ENCODE measurements at regions not wholly inside any gene's neighbourhood (a gene's known extent, or its start where the extent isn't known, plus 50 kb on each side); places are given as distances from the start of the nearest gene placed in this dataset.

GRCh38 chr5:159504106-159504856 is 174.0 kb upstream of the IL12B start:
- Mint-ChIP-seq H3K9me3 (ENCODE audit: unreplicated experiment) (no peaks in the 10 kb centered on the region), H3K36me3 (ENCODE audit: low read depth, unreplicated experiment) (no peaks in the 10 kb centered on the region), H3K4me3 (ENCODE audit: unreplicated experiment) (no peak overlapping the region), H3K27ac (ENCODE audit: unreplicated experiment) (no peak overlapping the region), H3K4me1 (ENCODE audit: unreplicated experiment) (no peaks in the 10 kb centered on the region), H3K27me3 (ENCODE audit: unreplicated experiment) (no peaks in the 10 kb centered on the region)
- TF ChIP-seq CTCF (IDR thresholded peaks at IDR 0.05; ENCODE audit: unreplicated experiment): no peak
- DNase-seq (ENCODE audit: low spot score): no peak

GRCh38 chr5:159504857-159505304 is 174.6 kb upstream of the IL12B start:
- H3K27me3 Mint-ChIP-seq (ENCODE audit: unreplicated experiment): no peaks in the 10 kb centered on the region
- no peak for DNase-seq (ENCODE audit: low spot score)
- no peaks in the 10 kb centered on the region for H3K4me1 Mint-ChIP-seq (ENCODE audit: unreplicated experiment)
- no peak for TF ChIP-seq CTCF (IDR thresholded peaks at IDR 0.05; ENCODE audit: unreplicated experiment)
- no peaks in the 10 kb centered on the region for H3K36me3 Mint-ChIP-seq (ENCODE audit: low read depth, unreplicated experiment)
- no peak overlapping the region for H3K4me3 Mint-ChIP-seq (ENCODE audit: unreplicated experiment)
- H3K27ac Mint-ChIP-seq (ENCODE audit: unreplicated experiment): no peak overlapping the region
- no peaks in the 10 kb centered on the region for H3K9me3 Mint-ChIP-seq (ENCODE audit: unreplicated experiment)

- Mint-ChIP-seq H3K27me3 (ENCODE audit: unreplicated experiment) (peaks cover 2% of the 10 kb centered on the region), H3K36me3 (ENCODE audit: low read depth, unreplicated experiment) (no peaks in the 10 kb centered on the region), H3K27ac (ENCODE audit: unreplicated experiment) (no peak overlapping the region), H3K9me3 (ENCODE audit: unreplicated experiment) (no peaks in the 10 kb centered on the region), H3K4me1 (ENCODE audit: unreplicated experiment) (no peaks in the 10 kb centered on the region), H3K4me3 (ENCODE audit: unreplicated experiment) (no peak overlapping the region)
- TF ChIP-seq CTCF (IDR thresholded peaks at IDR 0.05; ENCODE audit: unreplicated experiment): no peak
- DNase-seq (ENCODE audit: low spot score): no peak
Observed at GRCh38 chr5:159507055-159507454, 176.8 kb upstream of the IL12B start.

GRCh38 chr5:159507661-159508060 is 177.4 kb upstream of the IL12B start:
- Mint-ChIP-seq H3K4me3 (ENCODE audit: unreplicated experiment) (no peak overlapping the region), H3K27me3 (ENCODE audit: unreplicated experiment) (peaks cover 2% of the 10 kb centered on the region), H3K9me3 (ENCODE audit: unreplicated experiment) (no peaks in the 10 kb centered on the region), H3K36me3 (ENCODE audit: low read depth, unreplicated experiment) (no peaks in the 10 kb centered on the region), H3K4me1 (ENCODE audit: unreplicated experiment) (no peaks in the 10 kb centered on the region), H3K27ac (ENCODE audit: unreplicated experiment) (no peak overlapping the region)
- DNase-seq (ENCODE audit: low spot score): no peak
- TF ChIP-seq CTCF (IDR thresholded peaks at IDR 0.05; ENCODE audit: unreplicated experiment): no peak

- no peak overlapping the region for H3K27ac Mint-ChIP-seq (ENCODE audit: unreplicated experiment)
- no peak for TF ChIP-seq CTCF (IDR thresholded peaks at IDR 0.05; ENCODE audit: unreplicated experiment)
- no peaks in the 10 kb centered on the region for H3K36me3 Mint-ChIP-seq (ENCODE audit: low read depth, unreplicated experiment)
- DNase-seq (ENCODE audit: low spot score): no peak
- H3K4me1 Mint-ChIP-seq (ENCODE audit: unreplicated experiment): no peaks in the 10 kb centered on the region
- H3K9me3 Mint-ChIP-seq (ENCODE audit: unreplicated experiment): no peaks in the 10 kb centered on the region
- peaks cover 2% of the 10 kb centered on the region for H3K27me3 Mint-ChIP-seq (ENCODE audit: unreplicated experiment)
- no peak overlapping the region for H3K4me3 Mint-ChIP-seq (ENCODE audit: unreplicated experiment)
Observed at GRCh38 chr5:159508344-159508743, 178.1 kb upstream of the IL12B start.
